Prostate gland (tissue), 2 donors: ENCODE measurements at regions not wholly inside any gene's neighbourhood (a gene's known extent, or its start where the extent isn't known, plus 50 kb on each side); places are given as distances from the start of the nearest gene placed in this dataset.

Experiments used
- POLR2A ChIP-seq: fragments of 450-650 bp; IDR thresholded peaks from one replicate; pipeline ENCODE4 v1.6.1; 2016; ENCODE audit warnings: antibody characterized with exemption, mild to moderate bottlenecking
- POLR2AphosphoS5 ChIP-seq: sonication (generic); formaldehyde crosslinking; IDR thresholded peaks from one replicate; pipeline ENCODE4 v1.6.1; 2017; ENCODE audit warnings: antibody characterized with exemption
- TF ChIP-seq, protein P1 (sequence below), 4 experiments: fragments of 200-600 bp in 2 of 4; fragments of 450-650 bp in 2 of 4; sonication (generic) in 2 of 4; IDR thresholded peaks; 1 replicate in 3 of 4; 2 replicates in 1 of 4; pipeline ENCODE4 v1.5.1; 2016 to 2019; ENCODE audit warnings: antibody characterized with exemption in 4 of 4, mild to moderate bottlenecking in 2 of 4, moderate library complexity in 2 of 4

DNA sequence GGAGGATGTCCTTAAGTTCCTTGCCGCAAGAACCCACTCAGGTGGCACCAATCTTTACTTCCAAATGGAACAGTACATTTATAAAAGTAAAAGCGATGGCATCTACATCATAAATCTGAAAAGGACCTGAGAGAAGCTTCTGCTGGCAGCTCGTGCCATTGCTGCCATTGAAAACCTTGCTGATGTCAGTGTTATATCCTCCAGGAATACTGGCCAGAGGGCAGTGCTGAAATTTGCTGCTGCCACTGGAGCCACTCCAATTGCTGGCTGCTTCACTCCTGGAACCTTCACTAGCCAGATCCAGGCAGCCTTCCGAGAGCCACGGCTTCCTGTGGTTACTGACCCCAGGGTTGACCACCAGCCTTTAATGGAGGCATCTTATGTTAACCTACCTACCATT lies 191.7 kb downstream of the TRIM27 start:
- TF ChIP-seq POLR2AphosphoS5 = no peak
- TF ChIP-seq POLR2A = no peak
- TF ChIP-seq, protein P1, sequence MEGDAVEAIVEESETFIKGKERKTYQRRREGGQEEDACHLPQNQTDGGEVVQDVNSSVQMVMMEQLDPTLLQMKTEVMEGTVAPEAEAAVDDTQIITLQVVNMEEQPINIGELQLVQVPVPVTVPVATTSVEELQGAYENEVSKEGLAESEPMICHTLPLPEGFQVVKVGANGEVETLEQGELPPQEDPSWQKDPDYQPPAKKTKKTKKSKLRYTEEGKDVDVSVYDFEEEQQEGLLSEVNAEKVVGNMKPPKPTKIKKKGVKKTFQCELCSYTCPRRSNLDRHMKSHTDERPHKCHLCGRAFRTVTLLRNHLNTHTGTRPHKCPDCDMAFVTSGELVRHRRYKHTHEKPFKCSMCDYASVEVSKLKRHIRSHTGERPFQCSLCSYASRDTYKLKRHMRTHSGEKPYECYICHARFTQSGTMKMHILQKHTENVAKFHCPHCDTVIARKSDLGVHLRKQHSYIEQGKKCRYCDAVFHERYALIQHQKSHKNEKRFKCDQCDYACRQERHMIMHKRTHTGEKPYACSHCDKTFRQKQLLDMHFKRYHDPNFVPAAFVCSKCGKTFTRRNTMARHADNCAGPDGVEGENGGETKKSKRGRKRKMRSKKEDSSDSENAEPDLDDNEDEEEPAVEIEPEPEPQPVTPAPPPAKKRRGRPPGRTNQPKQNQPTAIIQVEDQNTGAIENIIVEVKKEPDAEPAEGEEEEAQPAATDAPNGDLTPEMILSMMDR (IDR thresholded peaks at IDR 0.05) = no peak
